Thyroid gland (tissue), 4 donors: ENCODE measurements at regions not wholly inside any gene's neighbourhood (a gene's known extent, or its start where the extent isn't known, plus 50 kb on each side); places are given as distances from the start of the nearest gene placed in this dataset.

Source experiments
- DNase-seq, 2 donors: peaks; one replicate each; pipeline ENCODE4 v3.0.0-alpha.2; 2019
- H3K27ac ChIP-seq, 3 donors: fragments of 200-600 bp; sonication (generic); 1 replicate in 2 of 3; 2 replicates in 1 of 3; pipeline ENCODE4 v1.5.1; 2016 to 2019; ENCODE audit warnings: mild to moderate bottlenecking in 1 of 3, moderate library complexity in 1 of 3
- H3K27me3 ChIP-seq: fragments of 200-600 bp; sonication (generic); one replicate; pipeline ENCODE4 v1.5.1; 2019
- H3K36me3 ChIP-seq, 2 donors: fragments of 200-600 bp; sonication (generic); one replicate each; pipeline ENCODE4 v1.5.1; 2016 to 2019
- H3K4me1 ChIP-seq, 2 donors: fragments of 200-600 bp; sonication (generic); one replicate each; pipeline ENCODE4 v1.5.1; 2017 to 2019
- H3K4me3 ChIP-seq, 3 donors: fragments of 200-600 bp; sonication (generic); replicated peaks in 1 of 3; 1 replicate in 2 of 3; 2 replicates in 1 of 3; pipeline ENCODE4 v1.5.1; 2016; ENCODE audit warnings: mild to moderate bottlenecking in 1 of 3
- H3K9me3 ChIP-seq: fragments of 200-600 bp; sonication (generic); one replicate; pipeline ENCODE4 v1.5.1; 2017
- POLR2A ChIP-seq, 2 donors: fragments of 450-650 bp; IDR thresholded peaks; one replicate each; pipeline ENCODE4 v1.6.1; 2017; ENCODE audit warnings: antibody characterized with exemption in 2 of 2, mild to moderate bottlenecking in 2 of 2, moderate library complexity in 1 of 2
- WGBS, 2 donors: methylation state at CpG; one replicate each; pipeline ENCODE4 v1.1.5; 2017; 5-methylcytosine and 5-hydroxymethylcytosine counted together
- intact Hi-C: fragments of 100-400 bp; cut with DNase I; formaldehyde crosslinking; loops from one replicate; pipeline ENCODE4 v1.15.1; 2023
- TF ChIP-seq, protein P1 (sequence below), 6 experiments: fragments of 200-600 bp in 3 of 6; fragments of 450-650 bp in 3 of 6; sonication (generic) in 3 of 6; IDR thresholded peaks; one replicate each; pipeline ENCODE4 v1.5.1; 2016 to 2019; ENCODE audit warnings: antibody characterized with exemption in 6 of 6, mild to moderate bottlenecking in 2 of 6, inconsistent platforms in 1 of 6, moderate library complexity in 1 of 6

DNA sequence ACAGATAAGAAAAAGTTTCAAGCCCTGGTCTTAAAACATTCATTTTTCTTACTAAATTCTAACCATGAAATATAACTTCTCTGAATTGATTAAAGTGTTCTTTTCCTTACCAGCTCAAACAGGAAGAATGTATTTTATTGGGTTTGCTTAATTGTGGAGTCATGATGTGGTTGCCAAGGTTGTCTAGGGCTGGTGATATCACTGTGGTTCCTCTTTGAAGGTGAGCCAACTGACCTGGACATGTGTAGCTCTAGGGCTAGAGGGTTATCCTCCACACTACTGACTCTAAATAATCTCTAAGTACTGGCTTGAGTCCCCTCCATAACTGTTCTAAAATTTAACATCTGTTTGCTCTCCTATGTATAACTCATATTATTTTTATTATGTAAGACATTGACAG lies 529.6 kb downstream of the PIK3C3 start:
- Histone ChIP-seq H3K27me3 (no peaks in the 10 kb centered on the region), H3K9me3 (no peaks in the 10 kb centered on the region), H3K27ac (no peak overlapping the region), H3K36me3 (no peaks in the 10 kb centered on the region), H3K4me1 (no peaks in the 10 kb centered on the region), H3K4me3 (no peak overlapping the region)
- TF ChIP-seq, protein P1, sequence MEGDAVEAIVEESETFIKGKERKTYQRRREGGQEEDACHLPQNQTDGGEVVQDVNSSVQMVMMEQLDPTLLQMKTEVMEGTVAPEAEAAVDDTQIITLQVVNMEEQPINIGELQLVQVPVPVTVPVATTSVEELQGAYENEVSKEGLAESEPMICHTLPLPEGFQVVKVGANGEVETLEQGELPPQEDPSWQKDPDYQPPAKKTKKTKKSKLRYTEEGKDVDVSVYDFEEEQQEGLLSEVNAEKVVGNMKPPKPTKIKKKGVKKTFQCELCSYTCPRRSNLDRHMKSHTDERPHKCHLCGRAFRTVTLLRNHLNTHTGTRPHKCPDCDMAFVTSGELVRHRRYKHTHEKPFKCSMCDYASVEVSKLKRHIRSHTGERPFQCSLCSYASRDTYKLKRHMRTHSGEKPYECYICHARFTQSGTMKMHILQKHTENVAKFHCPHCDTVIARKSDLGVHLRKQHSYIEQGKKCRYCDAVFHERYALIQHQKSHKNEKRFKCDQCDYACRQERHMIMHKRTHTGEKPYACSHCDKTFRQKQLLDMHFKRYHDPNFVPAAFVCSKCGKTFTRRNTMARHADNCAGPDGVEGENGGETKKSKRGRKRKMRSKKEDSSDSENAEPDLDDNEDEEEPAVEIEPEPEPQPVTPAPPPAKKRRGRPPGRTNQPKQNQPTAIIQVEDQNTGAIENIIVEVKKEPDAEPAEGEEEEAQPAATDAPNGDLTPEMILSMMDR (IDR thresholded peaks at IDR 0.05): no peak
- TF ChIP-seq POLR2A (IDR thresholded peaks at IDR 0.05): no peak
- intact Hi-C loops: no loop called here
- no peak for DNase-seq

DNA sequence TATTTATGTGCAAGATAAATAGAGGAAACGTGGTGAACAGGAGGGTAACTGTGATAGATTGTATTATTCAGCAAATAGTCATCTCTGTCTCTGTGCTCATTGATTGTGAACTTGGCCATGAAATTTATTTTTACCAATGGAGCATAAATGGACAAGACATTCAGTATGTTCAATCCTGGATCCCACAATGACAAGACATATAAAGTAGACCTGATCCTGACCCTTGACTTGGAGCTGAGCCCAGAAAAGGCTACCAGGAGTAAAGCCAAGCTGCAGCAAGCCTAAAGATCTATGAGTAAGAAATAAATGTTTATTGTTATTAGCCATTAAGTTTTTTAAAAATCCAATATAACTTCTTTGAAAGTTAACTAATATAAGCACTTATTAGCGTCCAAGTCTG lies 531.2 kb downstream of the PIK3C3 start:
- DNase-seq: no peak
- no peak for TF ChIP-seq POLR2A (IDR thresholded peaks at IDR 0.05)
- TF ChIP-seq, protein P1 (IDR thresholded peaks at IDR 0.05): no peak
- H3K27ac ChIP-seq: no peak overlapping the region
- intact Hi-C loops: no loop called here
- H3K9me3 ChIP-seq: no peaks in the 10 kb centered on the region
- no peaks in the 10 kb centered on the region for H3K4me1 ChIP-seq
- no peaks in the 10 kb centered on the region for H3K36me3 ChIP-seq
- 57 to 61% methylated on average over 2 of the region's 2 CpGs for WGBS, 2 donors
- H3K4me3 ChIP-seq: no peak overlapping the region
- H3K27me3 ChIP-seq: no peaks in the 10 kb centered on the region

DNA sequence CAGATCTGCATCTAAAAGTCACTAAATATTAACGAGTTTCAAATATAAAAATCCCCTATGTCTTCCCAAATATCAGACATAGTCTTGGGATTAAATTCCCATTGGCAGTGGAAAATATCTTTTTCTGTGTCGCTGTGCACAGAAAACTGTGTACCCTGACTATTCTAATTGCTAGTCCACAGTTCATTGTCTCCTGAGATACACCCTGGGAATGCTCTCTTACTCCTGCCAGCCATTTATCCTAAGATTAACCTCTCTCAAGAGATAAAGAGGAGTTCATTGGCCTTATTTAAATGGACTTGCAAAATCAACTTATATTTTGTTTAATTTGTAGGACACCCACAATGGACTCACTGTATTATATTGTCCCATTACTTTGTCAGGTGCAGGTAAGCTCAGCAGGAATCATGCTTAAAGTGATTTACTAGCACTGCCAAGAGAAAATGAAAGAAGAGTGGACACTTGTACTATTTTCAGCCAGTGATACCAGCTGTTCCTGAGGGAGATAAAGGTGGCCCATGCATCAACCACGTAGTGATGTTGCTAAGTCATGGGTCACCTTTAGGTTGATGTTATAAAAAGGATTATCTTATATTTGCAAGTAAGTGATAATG lies 553.8 kb downstream of the PIK3C3 start:
- WGBS, 2 donors: 88 to 91% methylated on average over 3 of the region's 3 CpGs
- no peak for DNase-seq
- Histone ChIP-seq H3K27me3 (no peaks in the 10 kb centered on the region), H3K27ac (no peak overlapping the region), H3K4me3 (no peak overlapping the region), H3K36me3 (no peaks in the 10 kb centered on the region), H3K4me1 (no peaks in the 10 kb centered on the region), H3K9me3 (no peaks in the 10 kb centered on the region)
- TF ChIP-seq, protein P1 (IDR thresholded peaks at IDR 0.05): no peak
- TF ChIP-seq POLR2A (IDR thresholded peaks at IDR 0.05): no peak
- intact Hi-C loops: no loop called here

DNA sequence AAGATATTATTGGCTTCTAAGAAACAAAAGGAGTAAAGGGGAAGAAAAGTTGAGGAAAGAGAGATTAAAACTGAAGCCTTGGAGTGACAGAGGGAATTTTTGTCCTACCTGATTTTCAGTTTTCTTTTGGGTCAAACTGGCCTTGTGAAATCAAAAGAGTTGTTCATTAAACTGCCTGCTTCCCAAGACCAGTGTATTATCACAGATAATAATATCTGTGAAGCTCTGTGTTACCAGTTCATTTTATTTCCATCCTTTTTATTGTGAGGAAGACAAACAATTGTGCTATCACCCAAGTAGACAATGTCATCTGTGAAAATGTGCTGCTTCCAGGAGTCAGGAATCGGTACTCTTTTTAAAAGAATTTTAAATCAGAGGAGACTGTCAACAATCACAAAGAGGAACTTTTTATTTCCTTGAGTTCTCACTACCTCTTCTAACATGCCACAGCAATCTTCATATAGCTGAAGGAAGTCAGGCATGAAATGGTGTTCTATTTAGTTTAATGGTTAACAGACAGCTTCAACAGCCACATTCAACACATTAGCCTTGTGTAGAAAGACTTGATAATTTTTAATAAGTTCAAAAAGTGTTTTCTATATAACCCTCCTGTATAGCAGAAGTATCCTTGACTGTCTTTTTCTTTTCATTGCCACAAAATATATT lies 554.8 kb downstream of the PIK3C3 start:
- WGBS, 2 donors: 36 to 64% methylated on average over 1 of the region's 1 CpG
- no peak for TF ChIP-seq POLR2A (IDR thresholded peaks at IDR 0.05)
- TF ChIP-seq, protein P1 (IDR thresholded peaks at IDR 0.05): no peak
- intact Hi-C loops: no loop called here
- Histone ChIP-seq H3K4me1 (no peaks in the 10 kb centered on the region), H3K27ac (no peak overlapping the region), H3K9me3 (no peaks in the 10 kb centered on the region), H3K4me3 (no peak overlapping the region), H3K27me3 (no peaks in the 10 kb centered on the region), H3K36me3 (no peaks in the 10 kb centered on the region)
- no peak for DNase-seq

GRCh38 chr18:42510540-42510939 lies 555.5 kb downstream of the PIK3C3 start:
- Histone ChIP-seq H3K27me3 (no peaks in the 10 kb centered on the region), H3K9me3 (no peaks in the 10 kb centered on the region), H3K36me3 (no peaks in the 10 kb centered on the region), H3K4me3 (no peak overlapping the region), H3K4me1 (no peaks in the 10 kb centered on the region), H3K27ac (no peak overlapping the region)
- TF ChIP-seq, protein P1 (IDR thresholded peaks at IDR 0.05): no peak
- TF ChIP-seq POLR2A (IDR thresholded peaks at IDR 0.05): no peak
- no peak for DNase-seq
- intact Hi-C loops: no loop called here
